Prostate gland (tissue), 2 donors: ENCODE measurements at regions not wholly inside any gene's neighbourhood (a gene's known extent, or its start where the extent isn't known, plus 50 kb on each side); places are given as distances from the start of the nearest gene placed in this dataset.

ENCODE experiments used
- POLR2A ChIP-seq: fragments of 450-650 bp; IDR thresholded peaks from one replicate; pipeline ENCODE4 v1.6.1; 2016; ENCODE audit warnings: antibody characterized with exemption, mild to moderate bottlenecking
- POLR2AphosphoS5 ChIP-seq: sonication (generic); formaldehyde crosslinking; IDR thresholded peaks from one replicate; pipeline ENCODE4 v1.6.1; 2017; ENCODE audit warnings: antibody characterized with exemption
- TF ChIP-seq, protein P1 (sequence below), 4 experiments: fragments of 200-600 bp in 2 of 4; fragments of 450-650 bp in 2 of 4; sonication (generic) in 2 of 4; IDR thresholded peaks; 1 replicate in 3 of 4; 2 replicates in 1 of 4; pipeline ENCODE4 v1.5.1; 2016 to 2019; ENCODE audit warnings: antibody characterized with exemption in 4 of 4, mild to moderate bottlenecking in 2 of 4, moderate library complexity in 2 of 4

- TF ChIP-seq POLR2A (no peak), POLR2AphosphoS5 (no peak)
- TF ChIP-seq, protein P1, sequence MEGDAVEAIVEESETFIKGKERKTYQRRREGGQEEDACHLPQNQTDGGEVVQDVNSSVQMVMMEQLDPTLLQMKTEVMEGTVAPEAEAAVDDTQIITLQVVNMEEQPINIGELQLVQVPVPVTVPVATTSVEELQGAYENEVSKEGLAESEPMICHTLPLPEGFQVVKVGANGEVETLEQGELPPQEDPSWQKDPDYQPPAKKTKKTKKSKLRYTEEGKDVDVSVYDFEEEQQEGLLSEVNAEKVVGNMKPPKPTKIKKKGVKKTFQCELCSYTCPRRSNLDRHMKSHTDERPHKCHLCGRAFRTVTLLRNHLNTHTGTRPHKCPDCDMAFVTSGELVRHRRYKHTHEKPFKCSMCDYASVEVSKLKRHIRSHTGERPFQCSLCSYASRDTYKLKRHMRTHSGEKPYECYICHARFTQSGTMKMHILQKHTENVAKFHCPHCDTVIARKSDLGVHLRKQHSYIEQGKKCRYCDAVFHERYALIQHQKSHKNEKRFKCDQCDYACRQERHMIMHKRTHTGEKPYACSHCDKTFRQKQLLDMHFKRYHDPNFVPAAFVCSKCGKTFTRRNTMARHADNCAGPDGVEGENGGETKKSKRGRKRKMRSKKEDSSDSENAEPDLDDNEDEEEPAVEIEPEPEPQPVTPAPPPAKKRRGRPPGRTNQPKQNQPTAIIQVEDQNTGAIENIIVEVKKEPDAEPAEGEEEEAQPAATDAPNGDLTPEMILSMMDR (IDR thresholded peaks at IDR 0.05), result no peak
Observed at GRCh38 chr2:83282043-83282795, 1176.9 kb downstream of the SUCLG1 start.
